Motor neuron (in vitro differentiated cells): ENCODE measurements at regions not wholly inside any gene's neighbourhood (a gene's known extent, or its start where the extent isn't known, plus 50 kb on each side); places are given as distances from the start of the nearest gene placed in this dataset.
"Not testable (repeated sequence)": the region's sequence is repeated elsewhere in the genome, so short reads cannot be mapped to it uniquely, and the experiment has no call there.

ENCODE experiments used
- ATAC-seq, 8 experiments: fragments of 200-7000 bp; cut with Tn5 transposase; replicated peaks in 6 of 8; 2 replicates each; pipeline ENCODE4 v1.8.0; 2021; ENCODE audit warnings: mild to moderate bottlenecking in 8 of 8, moderate library complexity in 8 of 8
- H3K27ac ChIP-seq, 2 donors: fragments of 250-450 bp; sonication (Bioruptor Pico); 2 replicates each; pipeline ENCODE4 v1.9.0; 2021; ENCODE audit warnings: antibody characterized with exemption in 2 of 2, mild to moderate bottlenecking in 2 of 2, moderate library complexity in 1 of 2
- H3K4me1 ChIP-seq, 2 donors: fragments of 250-450 bp; sonication (Bioruptor Pico); replicated peaks in 1 of 2; 2 replicates each; pipeline ENCODE4 v1.6.1; 2021; ENCODE audit warnings: antibody characterized with exemption in 2 of 2, mild to moderate bottlenecking in 2 of 2, moderate library complexity in 1 of 2
- H3K4me3 ChIP-seq, 5 donors: fragments of 250-450 bp; sonication (Bioruptor Pico); 2 replicates each; pipeline ENCODE4 v1.9.0; 2021; ENCODE audit warnings: antibody characterized with exemption in 5 of 5, mild to moderate bottlenecking in 5 of 5, moderate library complexity in 4 of 5
- WGBS, 10 experiments: fragments of 450-650 bp; shearing (Covaris generic); methylation state at CpG; one replicate each; pipeline ENCODE4 v1.0.0; 2022; 5-methylcytosine and 5-hydroxymethylcytosine counted together
- in situ Hi-C, 9 experiments: fragments of 400-800 bp; cut with MboI; loops; one replicate each; pipeline ENCODE4 v1.15.0; 2021; ENCODE audit warnings: low sequenced_read_pairs in 9 of 9, low pct_unique_long_range_greater_than_20kb in 2 of 9; ENCODE audit not compliant: unreplicated experiment in 9 of 9

DNA sequence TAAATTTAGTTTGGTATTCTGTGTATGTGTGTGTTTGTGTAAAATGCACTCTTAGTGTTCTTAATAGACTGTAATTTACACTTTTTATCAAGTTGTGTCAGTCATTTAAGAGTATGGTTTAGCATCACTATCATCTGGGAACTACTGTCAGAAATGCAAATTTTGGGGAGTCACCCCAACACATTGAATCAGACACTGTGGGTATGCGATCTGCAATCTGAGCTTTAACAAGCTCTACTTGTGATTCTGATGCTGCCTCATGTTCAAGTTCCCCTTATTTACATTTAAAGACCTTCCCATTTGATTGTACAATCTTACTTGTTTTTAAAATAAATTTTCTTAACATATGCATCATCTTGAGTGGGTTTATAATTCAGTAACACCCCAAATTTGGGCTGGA is 218.1 kb upstream of the FOXP2 start:
- in situ Hi-C loops = no loop called here
- H3K4me3 ChIP-seq = no peak overlapping the region
- 14 to 100% (median 75%) methylated on average over 1 of the region's 1 CpG; no CpG with 5 or more reads in 5 of the 10 experiments for WGBS, 10 experiments
- ATAC-seq = peak in 2 of 8 experiments; percentile 98 to 99
- no peak overlapping the region for H3K27ac ChIP-seq
- H3K4me1 ChIP-seq = no peaks in the 10 kb centered on the region

DNA sequence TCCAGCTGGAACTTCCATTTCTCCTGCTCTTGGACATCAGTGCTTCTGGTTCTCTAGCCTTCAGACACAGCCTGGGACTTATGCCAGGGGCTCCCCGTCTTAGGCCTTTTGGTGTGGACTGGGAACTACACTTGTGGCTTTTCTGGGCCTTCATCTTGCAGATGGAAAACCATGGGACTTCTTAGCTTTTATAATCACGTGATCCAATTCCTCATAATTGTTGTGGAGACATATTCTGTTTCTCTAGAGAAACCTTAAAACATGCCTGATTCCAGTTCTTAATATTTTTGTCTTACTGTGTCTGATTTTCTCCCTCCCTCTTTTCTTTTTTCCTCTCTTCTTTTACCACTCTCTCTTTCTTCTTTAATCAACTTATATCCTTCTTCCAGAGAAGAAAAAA is 224.2 kb upstream of the FOXP2 start:
- ATAC-seq = no peak
- in situ Hi-C loops = no loop called here
- Histone ChIP-seq H3K4me3 (no peak overlapping the region), H3K27ac (no peak overlapping the region), H3K4me1 (no peaks in the 10 kb centered on the region)
- 0 to 85% (median 67%) methylated on average over 1 to 2 of the region's 2 CpGs; no CpG with 5 or more reads in 1 of the 10 experiments for WGBS, 10 experiments

DNA sequence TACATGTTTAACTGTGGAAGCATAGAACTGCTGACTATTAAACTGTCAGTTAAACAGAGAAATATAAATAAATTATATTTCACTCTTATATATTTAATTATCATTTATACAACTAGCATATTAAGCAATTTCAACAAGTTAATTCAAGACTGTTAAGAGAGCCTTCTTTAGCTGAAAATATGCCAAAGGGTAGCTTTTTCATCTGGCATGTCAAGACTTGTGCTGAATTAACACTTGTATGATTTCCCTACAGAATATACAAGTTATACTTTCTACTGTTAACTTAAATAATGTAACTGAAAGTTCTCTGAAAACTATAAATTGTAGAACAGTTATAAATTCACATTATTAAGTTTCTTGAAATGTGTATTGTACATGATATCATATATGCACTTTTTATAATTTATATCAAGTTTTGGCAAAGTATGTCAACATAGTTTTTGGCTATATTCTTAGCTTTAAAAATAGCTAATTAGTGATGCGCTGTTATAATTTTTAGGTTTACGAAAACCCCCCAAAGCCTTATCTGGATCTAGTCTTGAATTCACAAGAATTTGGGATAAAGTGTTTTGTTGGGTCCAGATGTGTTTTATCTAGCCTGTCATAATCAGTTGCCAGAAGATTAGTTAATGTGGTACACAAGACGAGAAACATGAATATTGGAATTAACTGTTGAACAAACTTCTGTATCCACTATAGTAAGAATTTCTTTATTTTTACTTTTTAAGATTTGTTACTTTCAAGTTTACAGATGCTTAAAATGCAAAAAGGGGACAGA is 231.1 kb upstream of the FOXP2 start:
- no peak overlapping the region for H3K4me3 ChIP-seq
- no peak for ATAC-seq
- WGBS, 10 experiments = 70 to 100% (median 96%) methylated on average over 1 to 3 of the region's 3 CpGs; no CpG with 5 or more reads in 1 of the 10 experiments
- in situ Hi-C loops = no loop called here
- H3K4me1 ChIP-seq = peaks cover 0 to 3% of the 10 kb centered on the region in 2 donors
- no peak overlapping the region for H3K27ac ChIP-seq

- peaks cover 0 to 3% of the 10 kb centered on the region in 2 donors for H3K4me1 ChIP-seq
- ATAC-seq = peak in 1 of 8 experiments; percentile 24
- 27 to 100% (median 63%) methylated on average over 1 of the region's 1 CpG; no CpG with 5 or more reads in 5 of the 10 experiments for WGBS, 10 experiments
- no peak overlapping the region for H3K4me3 ChIP-seq
- in situ Hi-C loops = no loop called here
- no peak overlapping the region for H3K27ac ChIP-seq
Measured at GRCh38 chr7:114182837-114183236, 231.8 kb upstream of the FOXP2 start.

DNA sequence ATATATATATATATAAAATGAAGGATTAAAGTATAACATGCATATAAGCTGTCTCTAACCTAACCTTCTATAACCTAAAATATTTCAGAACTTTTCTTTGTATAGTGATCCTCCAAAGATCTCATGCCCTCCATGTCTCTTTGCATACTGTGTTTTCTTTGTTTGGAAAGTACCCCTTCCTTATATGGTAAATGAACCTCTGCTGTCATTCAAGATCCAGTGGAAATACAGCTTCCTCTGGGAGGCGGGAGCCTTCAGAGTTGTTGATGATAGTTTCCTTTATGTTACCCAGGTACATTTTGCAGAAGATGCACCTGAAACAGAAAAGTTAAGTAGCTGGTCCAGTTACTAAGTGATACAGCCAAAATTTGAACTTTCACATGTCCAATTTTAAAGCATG is 233.3 kb upstream of the FOXP2 start:
- Histone ChIP-seq H3K4me1 (peaks cover 0 to 3% of the 10 kb centered on the region in 2 donors), H3K4me3 (no peak overlapping the region), H3K27ac (no peak overlapping the region)
- ATAC-seq = no peak
- in situ Hi-C loops = no loop called here
- 29 to 100% (median 100%) methylated on average over 1 of the region's 1 CpG; no CpG with 5 or more reads in 4 of the 10 experiments for WGBS, 10 experiments

GRCh38 chr7:114180556-114181266 is 233.9 kb upstream of the FOXP2 start:
- in situ Hi-C loops = no loop called here

DNA sequence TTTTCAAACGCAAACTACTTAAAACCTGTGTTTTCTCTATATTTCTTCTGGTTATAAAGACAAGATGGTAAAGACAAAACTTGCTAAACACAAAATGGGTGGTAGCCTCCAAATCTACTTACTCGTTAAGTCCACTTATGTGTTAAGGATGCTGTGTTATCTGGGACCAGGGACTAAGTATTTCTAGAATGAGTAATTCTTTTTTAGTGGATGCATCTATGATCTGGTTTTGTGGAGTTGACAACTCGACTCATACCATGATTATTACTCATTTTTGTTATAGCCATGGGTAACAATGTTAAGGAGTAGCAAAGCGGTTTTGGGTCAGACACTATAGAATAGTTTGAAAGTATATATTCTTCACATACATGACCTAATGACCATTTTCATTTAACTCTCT is 239.5 kb upstream of the FOXP2 start:
- H3K4me1 ChIP-seq = no peaks in the 10 kb centered on the region
- in situ Hi-C loops = no loop called here
- ATAC-seq = no peak
- no peak overlapping the region for H3K4me3 ChIP-seq
- WGBS, 10 experiments = 42 to 89% (median 74%) methylated on average over 2 to 4 of the region's 4 CpGs
- H3K27ac ChIP-seq = no peak overlapping the region

More at GRCh38 chr7:114180556-114181266, 233.9 kb upstream of the FOXP2 start:
- Histone ChIP-seq H3K4me3 (no peak overlapping the region), H3K27ac (no peak overlapping the region), H3K4me1 (peaks cover 0 to 3% of the 10 kb centered on the region in 2 donors)
- ATAC-seq = no peak

DNA sequence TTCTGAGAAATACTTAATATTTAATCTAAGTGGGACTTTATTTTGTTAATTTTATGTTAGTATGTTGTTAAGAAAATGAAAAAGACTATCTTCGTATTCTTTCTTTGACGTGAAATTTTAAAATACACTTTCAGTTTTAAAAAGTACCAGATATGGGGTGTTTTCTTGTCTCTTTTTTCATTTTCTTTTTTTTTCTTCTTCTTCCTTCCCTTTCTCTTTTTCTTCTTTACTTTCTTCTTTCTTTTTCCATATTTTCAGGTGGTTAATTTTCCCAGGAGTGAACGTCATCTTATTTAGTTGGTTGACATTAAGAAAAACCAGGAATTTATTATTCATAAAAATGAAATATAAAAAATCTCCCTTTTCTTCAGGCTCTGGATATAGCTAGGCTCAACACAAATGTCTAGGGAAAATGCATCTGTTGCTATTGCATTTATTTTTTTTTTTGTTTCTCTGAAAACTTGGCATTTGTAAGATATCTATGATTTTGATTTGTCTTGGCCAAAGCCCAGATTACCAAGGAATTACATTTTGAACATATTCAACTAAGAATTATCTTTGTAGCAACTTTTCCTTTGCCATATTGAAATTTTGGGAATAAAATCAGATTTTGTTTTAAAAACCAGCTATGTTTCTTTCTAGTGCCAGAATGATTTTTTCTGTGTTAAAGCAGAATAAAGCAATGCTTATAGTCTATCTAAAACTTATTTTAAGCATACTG is 241.3 kb upstream of the FOXP2 start:
- no peak for ATAC-seq
- Histone ChIP-seq H3K4me3 (no peak overlapping the region), H3K4me1 (no peaks in the 10 kb centered on the region), H3K27ac (no peak overlapping the region)
- in situ Hi-C loops = no loop called here
- WGBS, 10 experiments = 6 to 100% (median 95%) methylated on average over 2 to 3 of the region's 3 CpGs; no CpG with 5 or more reads in 1 of the 10 experiments

DNA sequence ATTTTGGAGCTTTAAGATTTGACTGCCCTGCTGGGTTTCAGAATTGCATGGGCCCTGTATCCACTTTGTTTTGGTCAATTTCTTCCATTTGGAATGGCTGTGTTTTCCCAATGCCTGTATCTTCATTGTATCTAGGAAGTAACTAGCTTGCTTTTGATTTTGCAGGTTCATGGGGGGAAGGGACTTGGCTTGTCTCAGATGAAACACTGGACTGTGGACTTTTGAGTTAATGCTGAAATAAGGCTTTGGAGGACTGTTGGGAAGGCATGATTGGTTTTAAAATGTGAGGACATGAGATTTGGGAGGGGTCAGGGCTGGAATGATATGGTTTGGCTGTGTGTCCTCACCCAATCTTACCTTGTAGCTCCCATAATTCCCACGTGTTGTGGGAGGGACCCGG is 245.2 kb upstream of the FOXP2 start:
- WGBS, 10 experiments = 29 to 80% (median 75%) methylated on average over 1 to 2 of the region's 2 CpGs; no CpG with 5 or more reads in 5 of the 10 experiments
- H3K4me3 ChIP-seq, in situ Hi-C loops, H3K27ac ChIP-seq, H3K4me1 ChIP-seq, ATAC-seq: not testable (repeated sequence)

- WGBS, 10 experiments = 40 to 77% (median 58%) methylated on average over 1 to 2 of the region's 2 CpGs; no CpG with 5 or more reads in 2 of the 10 experiments
- no peak overlapping the region for H3K27ac ChIP-seq
- no peak for ATAC-seq
- no peaks in the 10 kb centered on the region for H3K4me1 ChIP-seq
- in situ Hi-C loops = no loop called here
- no peak overlapping the region for H3K4me3 ChIP-seq
Measured at GRCh38 chr7:114160925-114161324, 242.1 kb upstream of the PPP1R3A start.

- in situ Hi-C loops = no loop called here
- 0 to 100% (median 82%) methylated on average over 1 of the region's 1 CpG; no CpG with 5 or more reads in 2 of the 10 experiments for WGBS, 10 experiments
- no peak for ATAC-seq
- Histone ChIP-seq H3K4me1 (peaks cover 0 to 4% of the 10 kb centered on the region in 2 donors), H3K4me3 (no peak overlapping the region), H3K27ac (no peak overlapping the region)
Measured at GRCh38 chr7:114158854-114159253, 240.0 kb upstream of the PPP1R3A start.

- no peak for ATAC-seq
Measured at GRCh38 chr7:114158275-114158674, 239.5 kb upstream of the PPP1R3A start.

GRCh38 chr7:114156178-114156577 is 237.4 kb upstream of the PPP1R3A start:
- in situ Hi-C loops = no loop called here
- 0 to 100% (median 25%) methylated on average over 1 of the region's 1 CpG; no CpG with 5 or more reads in 6 of the 10 experiments for WGBS, 10 experiments
- Histone ChIP-seq H3K4me3 (no peak overlapping the region), H3K27ac (no peak overlapping the region), H3K4me1 (peaks cover 0 to 11% of the 10 kb centered on the region in 2 donors)
- no peak for ATAC-seq

More at GRCh38 chr7:114158275-114158674, 239.5 kb upstream of the PPP1R3A start:
- no peak overlapping the region for H3K27ac ChIP-seq
- H3K4me1 ChIP-seq = peaks cover 0 to 9% of the 10 kb centered on the region in 2 donors
- H3K4me3 ChIP-seq = no peak overlapping the region
- in situ Hi-C loops = no loop called here
- 0 to 100% (median 92%) methylated on average over 1 to 3 of the region's 3 CpGs; no CpG with 5 or more reads in 1 of the 10 experiments for WGBS, 10 experiments
